ENCODE measurements at regions not wholly inside any gene's neighbourhood (a gene's known extent, or its start where the extent isn't known, plus 50 kb on each side); places are given as distances from the start of the nearest gene placed in this dataset.

DNA sequence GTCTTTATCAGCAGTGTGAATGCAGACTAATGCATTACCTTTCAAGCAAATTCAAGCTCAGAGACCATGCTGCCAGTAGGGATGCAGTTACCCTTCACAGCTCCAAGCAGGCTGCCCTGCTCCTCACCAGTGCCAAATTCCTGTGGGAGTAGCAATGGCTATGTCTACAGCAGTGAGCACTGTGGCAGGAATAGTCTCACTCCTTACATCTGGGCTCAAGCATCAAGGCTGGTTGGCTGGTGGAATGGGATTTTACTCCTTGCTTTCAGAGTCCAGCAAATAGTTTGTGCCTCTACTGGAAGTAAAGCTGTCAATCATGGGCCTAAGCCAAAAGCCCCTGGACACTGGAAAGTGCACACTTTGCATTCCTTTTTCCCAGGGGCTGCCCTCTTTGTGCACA is 1030.8 kb downstream of the SH3BGRL start:
- no peaks in the 10 kb centered on the region for H3K9me3 ChIP-seq
- DNase-seq (ENCODE audit: low read depth in 1 of 2, low spot score in 1 of 2) (no peak), FAIRE-seq (no peak), ATAC-seq (no peak)
- no peak for TF ChIP-seq PBX3 (IDR thresholded peaks at IDR 0.05)
- TF ChIP-seq HOXB13 (CRISPR knock-in tag; IDR thresholded peaks at IDR 0.05; ENCODE audit: low read depth) = no peak
- no peak for TF ChIP-seq NR3C1 (IDR thresholded peaks at IDR 0.05)
- no peak for TF ChIP-seq RAD21 (conservative IDR thresholded peaks at IDR 0.05 in 1 of 2, IDR thresholded peaks at IDR 0.05 in 1 of 2)
- TF ChIP-seq MYC (IDR thresholded peaks at IDR 0.05; ENCODE audit: borderline replicate concordance, low read length) = no peak
- no peak for TF ChIP-seq ELK1 (IDR thresholded peaks at IDR 0.05; ENCODE audit: low read depth, low read length)
- no peak for TF ChIP-seq KDM1A (IDR thresholded peaks at IDR 0.05; ENCODE audit: low read depth)
- no peak for TF ChIP-seq ZC3H11A (IDR thresholded peaks at IDR 0.05)
- no peak overlapping the region for H3K4me3 ChIP-seq
- H3K4me2 ChIP-seq = no peak overlapping the region
- ChIA-PET POLR2A (no interaction called here), CTCF (interaction anchor here (0.6 kb wide), 1 partner anchor 270 kb away, joined by 3 read pairs; no protein-coding TSS in a partner anchor)
- H3K27ac ChIP-seq = no peak overlapping the region
- H3K4me1 ChIP-seq = no peaks in the 10 kb centered on the region

DNA sequence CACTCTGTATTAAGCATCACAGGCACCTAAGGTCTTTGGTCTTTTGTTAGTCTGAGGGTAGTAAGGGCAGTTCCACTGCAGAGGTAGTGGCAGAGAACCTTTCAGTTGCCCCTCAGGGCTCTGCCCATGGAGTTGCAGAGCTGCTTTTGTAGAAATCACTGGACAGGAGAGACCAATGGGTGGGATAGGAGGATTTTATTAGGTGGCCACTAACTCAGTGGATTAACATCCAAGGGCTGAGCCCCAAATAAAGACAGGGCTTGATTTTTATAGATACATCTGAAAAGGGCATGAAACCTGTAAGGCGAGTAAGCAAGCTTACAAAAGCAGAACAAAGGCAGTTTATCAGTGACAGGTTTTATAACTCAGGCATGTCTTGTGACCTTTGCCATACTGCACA is 1035.4 kb downstream of the SH3BGRL start:
- 0% methylated on average over 1 of the region's 1 CpG for WGBS (ENCODE audit: missing lambda C conversion rate)
- DNase-seq (ENCODE audit: low read depth in 1 of 2, low spot score in 1 of 2) (peak in 1 of 2 experiments; percentile 22), ATAC-seq (no peak), FAIRE-seq (no peak)
- Histone ChIP-seq H3K9me3 (no peaks in the 10 kb centered on the region), H3K4me2 (no peak overlapping the region), H3K27ac (no peak overlapping the region), H3K4me1 (no peaks in the 10 kb centered on the region), H3K4me3 (no peak overlapping the region)
- ChIA-PET POLR2A (no interaction called here), CTCF (no interaction called here)
- TF ChIP-seq ZSCAN20 (CRISPR knock-in tag; IDR thresholded peaks at IDR 0.05) = no peak
- TF ChIP-seq POLR2A (IDR thresholded peaks at IDR 0.05; ENCODE audit: low read length) = no peak
- TF ChIP-seq, protein P1, sequence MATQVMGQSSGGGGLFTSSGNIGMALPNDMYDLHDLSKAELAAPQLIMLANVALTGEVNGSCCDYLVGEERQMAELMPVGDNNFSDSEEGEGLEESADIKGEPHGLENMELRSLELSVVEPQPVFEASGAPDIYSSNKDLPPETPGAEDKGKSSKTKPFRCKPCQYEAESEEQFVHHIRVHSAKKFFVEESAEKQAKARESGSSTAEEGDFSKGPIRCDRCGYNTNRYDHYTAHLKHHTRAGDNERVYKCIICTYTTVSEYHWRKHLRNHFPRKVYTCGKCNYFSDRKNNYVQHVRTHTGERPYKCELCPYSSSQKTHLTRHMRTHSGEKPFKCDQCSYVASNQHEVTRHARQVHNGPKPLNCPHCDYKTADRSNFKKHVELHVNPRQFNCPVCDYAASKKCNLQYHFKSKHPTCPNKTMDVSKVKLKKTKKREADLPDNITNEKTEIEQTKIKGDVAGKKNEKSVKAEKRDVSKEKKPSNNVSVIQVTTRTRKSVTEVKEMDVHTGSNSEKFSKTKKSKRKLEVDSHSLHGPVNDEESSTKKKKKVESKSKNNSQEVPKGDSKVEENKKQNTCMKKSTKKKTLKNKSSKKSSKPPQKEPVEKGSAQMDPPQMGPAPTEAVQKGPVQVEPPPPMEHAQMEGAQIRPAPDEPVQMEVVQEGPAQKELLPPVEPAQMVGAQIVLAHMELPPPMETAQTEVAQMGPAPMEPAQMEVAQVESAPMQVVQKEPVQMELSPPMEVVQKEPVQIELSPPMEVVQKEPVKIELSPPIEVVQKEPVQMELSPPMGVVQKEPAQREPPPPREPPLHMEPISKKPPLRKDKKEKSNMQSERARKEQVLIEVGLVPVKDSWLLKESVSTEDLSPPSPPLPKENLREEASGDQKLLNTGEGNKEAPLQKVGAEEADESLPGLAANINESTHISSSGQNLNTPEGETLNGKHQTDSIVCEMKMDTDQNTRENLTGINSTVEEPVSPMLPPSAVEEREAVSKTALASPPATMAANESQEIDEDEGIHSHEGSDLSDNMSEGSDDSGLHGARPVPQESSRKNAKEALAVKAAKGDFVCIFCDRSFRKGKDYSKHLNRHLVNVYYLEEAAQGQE (IDR thresholded peaks at IDR 0.05) = no peak
- TF ChIP-seq ESRRA (IDR thresholded peaks at IDR 0.05; ENCODE audit: borderline replicate concordance, low read length) = no peak
- no peak for TF ChIP-seq EP300 (IDR thresholded peaks at IDR 0.05)
- TF ChIP-seq, protein P2, sequence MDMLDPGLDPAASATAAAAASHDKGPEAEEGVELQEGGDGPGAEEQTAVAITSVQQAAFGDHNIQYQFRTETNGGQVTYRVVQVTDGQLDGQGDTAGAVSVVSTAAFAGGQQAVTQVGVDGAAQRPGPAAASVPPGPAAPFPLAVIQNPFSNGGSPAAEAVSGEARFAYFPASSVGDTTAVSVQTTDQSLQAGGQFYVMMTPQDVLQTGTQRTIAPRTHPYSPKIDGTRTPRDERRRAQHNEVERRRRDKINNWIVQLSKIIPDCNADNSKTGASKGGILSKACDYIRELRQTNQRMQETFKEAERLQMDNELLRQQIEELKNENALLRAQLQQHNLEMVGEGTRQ (IDR thresholded peaks at IDR 0.05) = no peak
- TF ChIP-seq HDAC2 (IDR thresholded peaks at IDR 0.05) = no peak
- TF ChIP-seq CBX8 (IDR thresholded peaks at IDR 0.05) = no peak
- no peak for TF ChIP-seq HOXB5 (CRISPR knock-in tag; IDR thresholded peaks at IDR 0.05)
- TF ChIP-seq HEYL (CRISPR knock-in tag; IDR thresholded peaks at IDR 0.05) = no peak
- TF ChIP-seq HOXB13 (CRISPR knock-in tag; IDR thresholded peaks at IDR 0.05; ENCODE audit: low read depth) = no peak
- TF ChIP-seq RNF2 (IDR thresholded peaks at IDR 0.05; ENCODE audit: borderline replicate concordance, low read depth) = no peak
- TF ChIP-seq MYC (IDR thresholded peaks at IDR 0.05; ENCODE audit: borderline replicate concordance, low read length) = no peak
- no peak for TF ChIP-seq EHMT2 (IDR thresholded peaks at IDR 0.05; ENCODE audit: low read depth)
- no peak for TF ChIP-seq SREBF2 (IDR thresholded peaks at IDR 0.05)
- TF ChIP-seq TFCP2L1 (CRISPR knock-in tag; IDR thresholded peaks at IDR 0.05) = no peak
- no peak for TF ChIP-seq TP53 (CRISPR knock-in tag; IDR thresholded peaks at IDR 0.05)
- no peak for TF ChIP-seq JUNB (IDR thresholded peaks at IDR 0.05)
- TF ChIP-seq NPAS2 (CRISPR knock-in tag; IDR thresholded peaks at IDR 0.05; ENCODE audit: borderline replicate concordance) = no peak
- TF ChIP-seq MAFK (IDR thresholded peaks at IDR 0.05; ENCODE audit: partially characterized antibody) = no peak
